GOT3 (cell line): ENCODE measurements at regions not wholly inside any gene's neighbourhood (a gene's known extent, or its start where the extent isn't known, plus 50 kb on each side); places are given as distances from the start of the nearest gene placed in this dataset.
"Not testable (repeated sequence)": the region's sequence is repeated elsewhere in the genome, so short reads cannot be mapped to it uniquely, and the experiment has no call there.

Experiments
- DNase-seq: peaks from one replicate; lab custom pipeline; 2025; ENCODE audit warnings: mixed read lengths; lab: John Stamatoyannopoulos, UW

DNA sequence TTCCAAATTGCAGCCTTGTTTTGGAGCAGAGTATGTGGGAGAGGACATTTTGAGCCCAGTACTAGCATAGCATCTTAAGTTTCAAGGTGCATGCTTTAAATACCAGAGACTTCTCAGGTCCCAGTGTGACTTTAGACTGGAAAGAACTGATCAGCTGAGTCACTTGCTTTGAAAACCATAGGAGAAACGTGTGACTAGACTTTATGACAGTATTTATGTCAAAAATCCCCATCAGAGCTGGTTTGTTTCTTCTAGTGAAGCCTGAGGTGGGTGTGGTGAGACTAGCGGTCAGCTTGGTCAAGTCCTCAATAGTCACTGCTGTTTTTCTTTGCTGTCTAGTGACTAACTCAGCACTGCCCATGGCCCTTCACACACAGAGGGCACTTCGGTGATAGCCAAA is 724.2 kb downstream of the GATA3 start:
- DNase-seq = no peak

DNA sequence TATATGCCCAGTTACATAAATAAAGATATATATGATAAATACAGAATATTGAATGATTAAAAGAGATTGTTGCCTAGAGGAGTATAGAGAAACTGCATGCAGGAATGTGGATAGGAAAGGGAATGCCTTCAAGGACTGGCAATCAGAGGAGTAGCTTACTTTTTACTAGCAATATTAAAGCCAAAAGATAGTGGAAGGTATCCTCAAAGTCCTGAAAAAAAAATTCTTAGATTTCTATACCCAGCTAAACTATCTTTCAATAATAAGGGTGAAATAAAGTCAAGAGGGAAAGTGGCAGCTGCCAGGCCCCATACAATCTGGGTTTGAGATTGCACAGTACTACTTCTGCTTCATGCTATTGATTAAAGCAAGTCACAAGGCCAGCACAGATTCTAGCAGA is 733.2 kb downstream of the GATA3 start:
- DNase-seq = no peak

DNA sequence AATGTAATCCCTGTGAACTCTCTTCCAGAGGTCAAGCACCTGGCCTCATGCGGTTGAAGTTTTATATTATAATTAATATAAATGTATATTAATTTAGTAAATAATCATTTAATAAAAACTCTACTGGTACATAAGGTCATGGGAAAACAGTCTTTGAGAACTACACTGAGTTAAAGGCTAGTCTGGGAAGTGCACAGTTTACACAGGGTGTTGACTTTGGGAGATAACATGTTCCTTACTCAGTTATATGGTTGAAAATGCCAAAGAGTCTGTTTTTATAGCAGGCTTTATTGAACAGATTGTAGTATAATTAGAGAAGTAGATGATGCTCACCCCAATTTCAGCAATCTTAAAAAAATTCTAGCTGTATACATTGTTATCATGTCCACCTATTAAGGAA is 735.9 kb downstream of the GATA3 start:
- no peak for DNase-seq

DNA sequence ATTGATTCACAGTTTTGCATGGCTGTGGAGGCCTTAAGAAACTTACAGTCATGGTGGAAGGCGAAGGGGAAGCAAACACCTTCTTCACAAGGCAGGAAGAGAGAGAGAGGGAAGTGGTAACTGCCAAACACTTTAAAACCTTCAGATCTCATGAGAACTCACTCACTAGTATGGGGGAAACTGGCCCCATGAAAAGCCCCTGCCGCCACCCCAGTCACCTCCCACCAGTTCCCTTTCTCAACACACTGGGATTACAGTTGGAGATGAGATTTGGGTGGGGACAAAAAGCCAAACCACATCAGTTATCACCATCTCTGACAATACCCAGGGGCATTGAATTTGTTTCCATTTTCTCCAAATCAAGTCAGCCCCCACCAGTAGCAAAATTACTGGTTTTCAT is 740.4 kb downstream of the GATA3 start:
- no peak for DNase-seq

DNA sequence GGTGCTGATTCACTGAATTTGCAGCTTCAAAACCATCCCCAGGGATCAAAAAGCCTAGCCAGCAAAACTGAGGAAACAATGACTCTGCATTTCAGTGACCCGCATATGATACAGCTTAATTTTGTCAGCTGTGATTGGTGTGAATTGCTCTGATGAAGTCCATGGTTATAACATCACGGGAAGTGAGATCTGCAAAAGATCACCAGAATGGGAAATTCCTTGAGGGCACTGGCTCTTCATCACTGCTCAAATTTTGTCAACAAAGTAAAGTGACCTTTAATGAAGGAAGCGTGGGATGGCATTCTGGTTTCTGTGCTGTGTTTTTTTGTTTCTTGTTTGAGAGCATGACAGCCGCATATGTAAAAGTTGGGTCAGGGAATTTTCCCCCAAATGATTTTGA is 745.9 kb downstream of the GATA3 start:
- DNase-seq = no peak

DNA sequence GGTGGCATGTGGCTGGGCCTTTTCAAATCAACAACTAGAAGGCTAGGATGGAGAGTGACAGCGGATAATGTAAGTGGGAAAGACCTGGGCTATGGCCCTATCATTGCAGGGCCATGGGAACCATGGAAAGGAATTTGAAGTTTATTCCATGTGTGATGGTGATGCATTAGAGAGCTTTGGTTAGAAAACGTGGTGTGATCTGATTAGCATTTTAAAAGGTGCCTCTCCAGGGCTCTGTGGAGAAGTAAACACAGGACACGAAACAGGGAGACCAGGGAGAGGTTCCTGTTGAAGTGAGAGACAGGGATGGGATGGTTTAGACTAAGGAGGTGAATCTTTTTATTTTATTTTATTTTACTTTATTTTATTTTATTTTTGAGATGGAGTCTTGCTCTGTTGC is 749.5 kb downstream of the GATA3 start:
- no peak for DNase-seq

DNA sequence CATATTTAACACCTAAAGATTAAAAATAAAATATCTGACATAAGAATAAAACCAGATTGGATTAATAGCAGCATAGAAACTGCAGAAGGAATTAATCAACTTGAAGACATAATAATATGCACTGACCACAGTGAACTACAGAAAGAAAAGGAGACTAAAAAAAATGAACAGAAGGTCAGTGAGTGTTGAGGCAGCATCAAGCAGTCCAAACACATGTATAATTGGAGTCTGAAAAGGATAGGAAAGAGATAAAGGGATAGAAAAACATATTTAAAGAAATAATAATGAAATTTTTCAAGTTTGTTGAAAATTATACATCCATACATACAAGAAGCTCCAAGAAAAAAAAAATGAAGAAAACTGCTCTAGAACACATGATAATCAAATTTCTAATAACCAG is 756.2 kb downstream of the GATA3 start:
- DNase-seq = no peak

DNA sequence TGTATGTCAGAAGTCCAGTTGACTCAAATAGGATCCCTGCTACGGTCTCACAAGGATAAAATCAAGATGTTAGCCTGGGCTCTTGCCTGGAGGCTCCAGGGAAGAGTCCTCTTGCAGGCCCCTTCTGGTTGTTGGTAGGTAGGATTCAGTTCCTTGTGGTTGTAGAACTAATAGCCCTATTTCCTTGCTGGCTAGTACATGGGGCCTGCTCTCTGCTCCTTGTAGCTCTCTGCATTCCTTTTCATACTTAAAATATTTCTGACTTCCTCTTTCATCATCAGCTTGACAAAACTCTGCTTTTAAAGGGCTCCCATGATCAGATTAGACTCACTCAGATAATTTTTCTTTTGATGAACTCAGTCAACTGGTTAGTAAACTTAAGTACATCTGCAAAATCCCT is 756.7 kb downstream of the GATA3 start:
- DNase-seq = no peak

DNA sequence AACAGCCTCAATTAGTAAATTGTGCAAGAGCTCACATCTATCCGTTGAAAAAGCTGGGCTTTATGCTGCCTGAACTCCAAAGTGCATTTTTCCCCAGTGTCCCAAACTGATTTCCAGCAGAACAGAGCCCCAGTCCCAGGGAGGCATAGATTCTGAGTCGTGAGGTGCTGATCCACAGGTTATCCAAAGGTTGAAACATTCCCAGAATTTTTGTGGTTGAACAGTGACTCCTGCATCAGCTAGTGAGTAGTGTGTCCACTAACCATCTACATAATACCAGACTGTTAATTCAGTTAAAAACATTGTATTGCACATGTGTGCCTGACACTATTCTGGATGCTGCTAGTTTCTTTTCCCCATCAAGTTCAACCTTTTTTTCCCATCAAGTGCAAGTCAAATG is 761.5 kb downstream of the GATA3 start:
- DNase-seq = no peak

DNA sequence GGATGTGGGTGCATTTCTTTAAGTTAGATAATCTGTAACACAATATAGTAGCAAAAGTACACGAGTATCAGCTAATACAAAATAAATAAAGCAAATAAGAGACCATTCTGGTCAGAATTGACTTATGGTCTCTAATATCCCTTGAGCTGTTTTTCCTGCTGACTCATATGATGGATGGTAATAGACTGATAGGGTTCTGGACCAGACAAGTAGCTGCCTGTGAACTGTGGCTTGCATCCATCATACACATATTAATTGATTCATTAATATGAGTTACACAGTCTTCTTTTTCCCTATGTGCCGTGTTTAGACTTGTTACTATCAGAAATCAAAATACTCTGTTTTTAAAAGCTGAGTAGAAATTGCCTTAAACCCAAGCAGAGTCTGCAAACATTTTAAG is 762.8 kb downstream of the GATA3 start:
- no peak for DNase-seq

DNA sequence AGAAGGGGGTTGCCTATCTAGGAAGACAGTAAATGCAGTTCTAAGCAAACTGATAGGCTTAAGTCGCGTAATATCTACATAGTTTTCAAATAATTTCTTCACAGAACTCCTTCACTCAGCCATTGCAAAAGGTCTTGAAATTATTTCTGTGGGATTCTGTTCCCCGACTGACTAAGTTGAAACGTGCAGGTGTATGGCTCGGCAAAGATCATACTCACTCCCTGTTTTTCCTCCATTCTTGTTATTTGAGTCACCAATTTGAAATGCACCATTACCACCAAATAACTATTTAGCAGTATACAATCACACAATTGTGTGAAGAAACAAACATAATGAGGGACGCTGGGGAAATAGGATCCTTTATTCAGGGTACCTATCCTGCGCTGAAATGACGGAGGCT is 771.1 kb downstream of the GATA3 start:
- DNase-seq = no peak

DNA sequence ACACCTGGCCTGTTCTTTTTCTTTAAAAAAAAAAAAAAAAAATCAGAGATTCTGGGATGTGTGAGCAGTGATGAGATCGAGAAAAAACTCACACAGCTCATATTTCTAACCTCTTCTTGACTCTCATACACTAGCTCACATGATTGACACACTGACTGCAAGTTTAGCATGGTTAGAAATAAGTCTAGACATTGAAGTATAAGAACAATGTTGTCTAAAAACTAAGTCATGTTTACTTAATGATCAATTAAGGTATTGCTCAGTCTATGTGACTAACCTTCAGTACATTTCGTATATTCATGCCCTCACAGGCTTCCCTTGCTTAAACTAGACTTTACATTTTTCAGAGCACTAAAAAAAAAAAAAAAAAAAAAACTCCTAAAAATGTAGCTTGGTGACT is 775.1 kb downstream of the GATA3 start:
- no peak for DNase-seq

DNA sequence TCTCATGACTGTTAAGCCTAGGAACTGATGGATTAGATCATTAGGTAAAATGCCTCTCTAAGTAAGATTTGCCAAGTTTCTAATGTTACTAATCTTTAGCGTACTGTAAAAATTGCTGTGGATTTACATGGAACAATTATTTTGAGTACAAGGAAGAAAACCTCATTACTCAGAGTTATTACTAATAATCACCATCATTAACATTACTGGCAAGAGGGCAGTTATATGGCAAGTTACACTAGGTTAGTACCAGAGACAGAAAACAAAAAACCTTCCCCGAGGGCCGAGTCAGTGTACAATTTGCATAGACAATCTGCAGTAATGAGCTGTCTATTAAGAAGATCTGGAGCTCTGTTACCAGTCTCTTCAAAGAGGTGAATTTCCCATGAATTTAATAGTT is 775.6 kb downstream of the GATA3 start:
- DNase-seq = no peak

DNA sequence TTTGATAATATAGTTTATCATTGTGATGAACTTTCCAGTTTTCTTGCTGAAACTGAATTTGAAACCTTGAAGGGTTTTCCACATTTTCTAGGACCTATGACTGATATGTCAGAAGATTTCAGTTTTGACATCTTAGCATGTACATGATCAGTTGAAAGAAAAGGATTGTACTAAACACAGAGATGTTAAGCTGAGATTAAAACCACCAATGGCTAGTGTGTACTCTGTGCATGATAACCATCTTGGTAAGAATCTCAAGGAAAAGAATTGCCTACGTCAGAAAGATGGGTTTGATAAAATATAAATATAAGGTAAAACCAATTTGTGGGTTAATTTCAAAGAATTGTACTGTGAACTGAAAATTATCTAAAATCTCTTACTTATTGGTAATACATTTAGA is 776.4 kb downstream of the GATA3 start:
- DNase-seq = no peak

DNA sequence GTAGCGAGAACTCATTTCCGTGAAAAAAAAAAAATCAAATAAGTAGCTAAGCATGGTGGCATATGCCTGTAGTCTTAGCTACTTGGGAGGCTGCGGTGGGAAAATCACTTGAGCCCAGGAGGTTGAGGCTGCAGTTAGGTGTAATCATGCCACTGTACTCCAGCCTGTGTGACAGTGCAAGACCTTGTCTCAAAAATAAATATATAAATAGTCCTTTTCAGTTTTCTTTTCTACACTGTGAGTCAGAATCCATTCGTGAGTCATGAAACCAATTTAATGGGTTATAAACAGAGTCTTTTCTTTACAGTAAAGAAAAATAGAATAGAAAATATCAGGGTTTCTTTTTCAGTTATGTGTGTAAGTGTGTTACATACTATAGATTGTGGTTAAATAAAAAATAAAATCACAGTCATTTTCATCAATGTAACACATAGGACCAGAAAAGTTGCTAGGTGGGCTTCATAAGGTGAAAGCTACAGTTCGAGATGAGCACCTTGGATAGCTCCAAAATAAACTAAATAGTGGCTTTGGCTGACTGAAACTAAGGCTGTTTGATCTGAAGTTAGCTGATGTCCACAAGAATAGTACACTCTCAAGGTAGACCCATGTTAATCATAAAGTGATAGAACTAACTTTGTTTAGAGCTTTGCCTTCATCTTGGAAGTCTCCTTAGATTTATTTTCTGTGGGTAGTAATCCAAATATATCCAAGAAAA is 781.1 kb downstream of the GATA3 start:
- no peak for DNase-seq

DNA sequence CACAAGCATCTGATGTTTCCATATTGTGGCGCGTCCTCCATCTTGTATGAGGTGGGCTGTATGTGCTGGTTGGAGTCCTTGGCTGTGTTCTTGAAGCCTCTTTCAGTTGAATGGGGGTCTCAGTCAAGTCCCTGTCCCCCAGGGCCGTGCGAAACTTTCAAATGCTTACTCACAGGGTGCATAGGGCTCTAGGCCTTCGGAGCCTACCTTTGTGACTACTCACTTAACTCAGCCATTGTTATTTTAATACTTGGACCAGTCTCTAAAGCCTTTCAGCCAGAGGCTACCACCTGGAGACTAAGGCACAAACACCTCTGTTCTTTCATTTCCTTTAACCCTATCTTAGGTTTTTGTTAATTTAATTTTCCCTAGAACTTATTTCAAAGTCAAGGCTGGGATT is 785.9 kb downstream of the GATA3 start:
- DNase-seq = no peak

DNA sequence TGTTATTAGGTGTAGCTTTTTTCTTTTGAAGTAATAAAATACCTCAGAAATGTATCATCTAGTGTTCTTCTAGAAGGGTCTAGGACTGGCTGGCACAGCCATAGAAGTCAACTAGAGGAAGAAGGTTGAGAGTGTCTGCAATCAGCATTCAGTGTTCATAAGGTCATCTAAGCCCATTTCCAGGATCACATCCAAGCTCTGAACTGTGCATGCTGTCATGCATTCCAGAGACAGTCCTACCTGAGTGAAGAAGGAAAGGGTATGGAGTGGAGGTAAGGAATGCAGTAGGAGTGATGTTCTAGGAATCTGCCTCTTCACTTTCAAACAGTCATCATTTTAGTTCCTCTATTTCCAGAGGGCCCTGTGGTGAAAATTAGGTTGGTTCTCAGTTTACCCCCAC is 789.7 kb downstream of the GATA3 start:
- DNase-seq = no peak

DNA sequence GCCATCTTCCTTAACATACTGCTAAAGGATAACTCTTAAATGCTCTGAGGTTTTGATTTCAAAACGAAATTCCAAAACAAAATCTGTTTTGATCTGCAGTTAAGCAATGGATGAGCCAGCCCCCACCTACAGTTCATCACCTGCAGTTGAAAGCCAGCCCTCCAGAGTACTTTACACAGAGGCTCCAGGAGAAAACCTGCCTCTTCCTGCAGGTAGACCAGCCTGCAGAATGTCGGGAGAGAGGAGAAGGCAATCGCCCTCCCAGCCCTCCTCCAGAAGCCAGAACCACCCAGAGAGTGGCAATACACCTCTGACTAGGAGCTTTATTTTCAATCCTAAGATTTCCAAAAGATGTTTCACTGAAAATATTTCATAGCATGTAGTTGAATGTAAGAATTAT is 798.1 kb downstream of the GATA3 start:
- DNase-seq = no peak

DNA sequence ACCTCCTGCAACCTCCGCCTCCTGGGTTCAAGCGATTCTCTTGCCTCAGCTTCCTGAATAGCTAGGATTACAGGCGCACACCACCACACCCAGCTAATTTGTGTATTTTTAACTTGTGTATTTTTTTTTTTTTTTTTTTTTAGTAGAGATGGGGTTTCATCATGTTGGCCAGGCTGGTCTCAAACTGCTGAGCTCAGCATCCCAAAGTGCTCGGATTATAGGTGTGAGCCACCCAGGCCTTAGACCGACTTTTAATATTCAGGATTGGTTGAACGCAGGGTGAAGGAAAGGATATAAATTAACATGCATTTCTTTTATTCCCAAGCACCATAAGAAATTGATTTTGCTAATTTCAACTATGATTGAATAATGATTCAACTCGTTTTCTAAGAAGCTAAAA is 798.6 kb downstream of the GATA3 start:
- DNase-seq = no peak

DNA sequence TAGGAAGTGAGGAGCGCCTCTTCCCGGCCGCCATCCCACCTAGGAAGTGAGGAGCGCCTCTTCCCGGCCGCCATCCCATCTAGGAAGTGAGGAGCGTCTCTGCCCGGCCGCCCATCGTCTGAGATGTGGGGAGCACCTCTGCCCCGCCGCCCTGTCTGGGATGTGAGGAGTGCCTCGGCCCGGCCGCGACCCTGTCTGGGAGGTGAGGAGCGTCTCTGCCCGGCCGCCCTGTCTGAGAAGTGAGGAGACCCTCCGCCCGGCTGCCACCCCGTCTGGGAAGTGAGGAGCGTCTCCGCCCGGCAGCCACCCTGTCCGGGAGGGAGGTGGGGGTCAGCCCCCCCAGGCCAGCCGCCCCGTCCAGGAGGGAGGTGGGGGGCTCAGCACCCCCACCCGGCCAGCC is 814.4 kb downstream of the GATA3 start:
- not testable (repeated sequence) for DNase-seq

DNA sequence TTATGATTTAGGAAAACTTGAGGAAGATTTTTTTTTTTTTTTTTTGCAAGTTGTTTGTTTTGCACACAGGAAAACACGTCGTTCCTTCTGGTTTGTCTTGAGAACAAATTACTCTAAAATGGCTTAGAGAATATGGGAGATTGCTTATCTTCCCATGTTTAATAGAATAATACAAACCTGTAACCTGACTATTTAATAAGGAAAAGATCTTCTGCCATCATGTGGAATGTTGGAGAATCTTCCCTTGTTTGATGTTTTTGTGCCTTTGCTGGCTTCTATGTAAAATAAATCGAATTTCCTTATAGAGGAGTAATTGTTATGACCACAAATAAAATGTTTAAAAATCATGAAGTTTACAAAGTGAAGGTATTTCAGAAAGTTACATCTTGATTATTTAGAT is 818.8 kb downstream of the GATA3 start:
- DNase-seq = no peak

DNA sequence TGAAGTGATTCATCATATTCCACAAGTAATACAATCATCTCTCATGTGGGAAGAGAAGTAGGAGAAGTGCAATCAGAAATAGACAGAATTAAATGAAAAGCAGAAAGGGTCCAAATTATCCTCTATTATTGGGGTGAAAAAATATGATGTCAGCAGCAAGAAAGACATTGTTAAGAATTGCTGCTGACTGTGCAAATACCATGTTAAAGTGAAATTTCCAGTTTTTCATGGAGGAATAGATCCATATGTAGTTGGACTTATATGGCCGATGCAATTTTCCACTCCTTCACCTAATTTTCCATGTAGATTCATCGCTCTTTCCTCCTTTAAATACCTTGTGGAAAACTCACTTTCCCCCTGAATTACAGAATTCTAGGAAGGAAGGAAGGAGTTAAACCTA is 819.8 kb downstream of the GATA3 start:
- DNase-seq = no peak

DNA sequence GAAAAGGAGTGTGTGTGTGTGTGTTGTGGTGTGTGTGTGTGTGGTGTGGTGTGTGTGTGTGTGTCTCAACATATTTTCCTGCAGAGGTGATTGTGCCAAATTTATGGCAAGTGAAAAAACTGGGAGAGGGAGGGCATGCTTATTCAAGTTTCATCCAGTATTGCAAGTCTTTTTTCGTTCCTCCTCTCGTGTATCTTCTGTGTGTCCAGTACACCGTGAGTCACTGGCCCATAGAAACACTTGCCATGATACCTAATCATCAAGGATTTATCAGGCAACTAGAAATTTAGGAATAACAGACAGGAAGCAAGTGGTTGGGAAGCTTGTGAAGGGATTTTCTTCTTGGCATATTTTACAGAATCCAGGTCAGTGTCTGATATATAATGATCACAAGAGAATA is 820.5 kb downstream of the GATA3 start:
- no peak for DNase-seq

DNA sequence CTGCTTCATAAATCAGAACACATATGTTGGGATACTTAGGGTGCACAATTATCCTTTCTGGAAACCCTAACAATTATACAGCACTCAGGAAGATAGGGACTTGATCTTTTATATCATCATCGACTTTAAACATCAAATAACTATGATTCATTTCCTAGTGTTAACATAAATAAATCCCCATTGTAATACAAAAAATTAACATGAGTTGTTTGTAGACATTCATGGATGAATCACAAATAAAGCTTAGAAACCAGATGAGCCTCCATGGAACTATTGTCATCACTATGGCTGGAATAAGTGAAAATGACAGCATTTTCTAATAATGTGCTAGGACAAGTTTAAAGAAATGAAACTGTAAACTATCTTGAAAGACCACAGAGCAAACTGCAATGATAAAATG is 821.7 kb downstream of the GATA3 start:
- no peak for DNase-seq

DNA sequence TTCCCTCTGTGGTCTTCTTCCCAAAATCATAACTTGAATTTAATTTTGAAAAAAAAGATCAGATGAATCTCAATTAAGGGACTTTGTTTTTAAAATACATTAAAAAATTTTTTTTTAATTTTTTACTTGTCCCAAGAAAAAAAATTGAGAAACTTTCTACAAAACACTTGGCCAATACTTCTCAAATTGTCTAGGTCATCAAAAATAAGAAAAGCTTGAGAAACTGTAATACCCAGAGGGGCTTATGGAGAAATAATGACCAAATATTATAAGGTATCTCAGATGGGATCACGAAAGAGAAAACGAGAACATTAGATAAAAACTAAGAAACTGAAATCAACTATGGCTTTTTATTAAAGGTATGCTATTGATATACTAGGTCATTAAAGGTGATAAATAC is 835.0 kb downstream of the GATA3 start:
- no peak for DNase-seq
